ENCODE measurements at regions not wholly inside any gene's neighbourhood (a gene's known extent, or its start where the extent isn't known, plus 50 kb on each side); places are given as distances from the start of the nearest gene placed in this dataset.

- no TSS peak for BruUV-seq (replicated peaks)
- Mint-ChIP-seq H3K4me3 (ENCODE audit: low read depth, unreplicated experiment) (no peak overlapping the region), H3K9me3 (ENCODE audit: low read depth, unreplicated experiment) (no peaks in the 10 kb centered on the region), H3K4me1 (ENCODE audit: low read depth, unreplicated experiment) (no peaks in the 10 kb centered on the region), H3K36me3 (ENCODE audit: insufficient read depth, unreplicated experiment) (no peaks in the 10 kb centered on the region), H3K27ac (ENCODE audit: unreplicated experiment) (no peak overlapping the region), H3K27me3 (ENCODE audit: unreplicated experiment) (no peaks in the 10 kb centered on the region)
- CTCF ChIA-PET: no interaction called here
- intact Hi-C loops (cut with micrococcal nuclease; ENCODE audit: unreplicated experiment): no loop called here
- TF ChIP-seq CTCF (IDR thresholded peaks at IDR 0.05; ENCODE audit: unreplicated experiment): no peak
- no peak for DNase-seq
These were observed 278.1 kb upstream of the KCNMB2 start for GRCh38 chr3:178258121-178258520.

- intact Hi-C loops (cut with micrococcal nuclease; ENCODE audit: unreplicated experiment): no loop called here
- H3K27me3 Mint-ChIP-seq (ENCODE audit: unreplicated experiment): no peaks in the 10 kb centered on the region
- H3K27ac Mint-ChIP-seq (ENCODE audit: unreplicated experiment): no peak overlapping the region
- no peak overlapping the region for H3K4me3 Mint-ChIP-seq (ENCODE audit: low read depth, unreplicated experiment)
- no TSS peak for BruUV-seq (replicated peaks)
- TF ChIP-seq CTCF (IDR thresholded peaks at IDR 0.05; ENCODE audit: unreplicated experiment): no peak
- CTCF ChIA-PET: no interaction called here
- H3K36me3 Mint-ChIP-seq (ENCODE audit: insufficient read depth, unreplicated experiment): no peaks in the 10 kb centered on the region
- no peaks in the 10 kb centered on the region for H3K9me3 Mint-ChIP-seq (ENCODE audit: low read depth, unreplicated experiment)
- DNase-seq: no peak
- no peaks in the 10 kb centered on the region for H3K4me1 Mint-ChIP-seq (ENCODE audit: low read depth, unreplicated experiment)
These were observed 276.5 kb upstream of the KCNMB2 start for GRCh38 chr3:178259703-178260102.

- Mint-ChIP-seq H3K27me3 (ENCODE audit: unreplicated experiment) (no peaks in the 10 kb centered on the region), H3K9me3 (ENCODE audit: low read depth, unreplicated experiment) (no peaks in the 10 kb centered on the region), H3K27ac (ENCODE audit: unreplicated experiment) (no peak overlapping the region), H3K4me3 (ENCODE audit: low read depth, unreplicated experiment) (no peak overlapping the region), H3K4me1 (ENCODE audit: low read depth, unreplicated experiment) (no peaks in the 10 kb centered on the region), H3K36me3 (ENCODE audit: insufficient read depth, unreplicated experiment) (no peaks in the 10 kb centered on the region)
- no peak for DNase-seq
- no peak for TF ChIP-seq CTCF (IDR thresholded peaks at IDR 0.05; ENCODE audit: unreplicated experiment)
- intact Hi-C loops (cut with micrococcal nuclease; ENCODE audit: unreplicated experiment): no loop called here
- CTCF ChIA-PET: no interaction called here
- BruUV-seq (replicated peaks): no TSS peak
These were observed 275.2 kb upstream of the KCNMB2 start for GRCh38 chr3:178260887-178261565.

GRCh38 chr3:178263236-178263916 is 272.9 kb upstream of the KCNMB2 start:
- Mint-ChIP-seq H3K4me1 (ENCODE audit: low read depth, unreplicated experiment) (no peaks in the 10 kb centered on the region), H3K36me3 (ENCODE audit: insufficient read depth, unreplicated experiment) (no peaks in the 10 kb centered on the region), H3K27ac (ENCODE audit: unreplicated experiment) (no peak overlapping the region), H3K27me3 (ENCODE audit: unreplicated experiment) (no peaks in the 10 kb centered on the region), H3K4me3 (ENCODE audit: low read depth, unreplicated experiment) (no peak overlapping the region), H3K9me3 (ENCODE audit: low read depth, unreplicated experiment) (no peaks in the 10 kb centered on the region)
- CTCF ChIA-PET: interaction anchor here (1.0 kb wide), 2 partner anchors 8 to 216 kb away, joined by 3 read pairs; no protein-coding TSS in a partner anchor
- TF ChIP-seq CTCF (IDR thresholded peaks at IDR 0.05; ENCODE audit: unreplicated experiment): no peak
- intact Hi-C loops (cut with micrococcal nuclease; ENCODE audit: unreplicated experiment): no loop called here
- BruUV-seq (replicated peaks): no TSS peak
- DNase-seq: no peak

Measured in Calu3 (cell line).